Endothelial cell of umbilical vein (primary cell): ENCODE measurements at regions not wholly inside any gene's neighbourhood (a gene's known extent, or its start where the extent isn't known, plus 50 kb on each side); places are given as distances from the start of the nearest gene placed in this dataset.

Source experiments
- BruUV-seq: library from RNA; stranded (reverse); fragments of 400-500 nt; replicated peaks from 2 replicates; lab custom pipeline; 2021; lab: Mats Ljungman, UMichigan
- CTCF ChIA-PET: fragments of 300-600, 350-600 bp; sonication (Branson Sonifier 250); formaldehyde crosslinking; loops from one replicate; lab custom pipeline; 2021; ENCODE audit warnings: antibody characterized with exemption, inconsistent platforms; lab: Charles Lee
- POLR2A ChIA-PET: fragments of 300-600, 350-600 bp; sonication (Branson Sonifier 250); formaldehyde crosslinking; loops from one replicate; lab custom pipeline; 2021; ENCODE audit warnings: antibody characterized with exemption, inconsistent platforms; lab: Charles Lee
- DNase-seq: peaks from one replicate; pipeline ENCODE4 v3.0.0-alpha.2; 2011; ENCODE audit warnings: low read depth, low spot score
- FAIRE-seq: peaks from 2 replicates; lab custom pipeline; 2011; peaks lifted over from hg19 to GRCh38; lab: Jason Lieb, UNC
- H2AFZ ChIP-seq: 2 replicates; pipeline ENCODE4 v1.6.0; 2012; ENCODE audit warnings: low read depth, low read length, control low read depth, inconsistent platforms
- H3K27ac ChIP-seq: 2 replicates; pipeline ENCODE4 v1.5.1; 2011; ENCODE audit warnings: low read depth, mild to moderate bottlenecking, control low read depth, low read length, moderate library complexity; ENCODE audit not compliant: insufficient read depth
- H3K27me3 ChIP-seq, 2 experiments: 2 replicates each; pipeline versions ENCODE4 v1.6.0 to v1.6.1; 2011; ENCODE audit warnings: low read length in 2 of 2, mixed read lengths in 1 of 2; ENCODE audit not compliant: control insufficient read depth in 2 of 2, insufficient read depth in 2 of 2
- H3K36me3 ChIP-seq, 2 experiments: 2 replicates in 1 of 2; 3 replicates in 1 of 2; pipeline ENCODE4 v1.5.1; 2011; ENCODE audit warnings: low read length in 2 of 2, mild to moderate bottlenecking in 1 of 2, moderate library complexity in 1 of 2; ENCODE audit not compliant: control insufficient read depth in 2 of 2, insufficient read depth in 2 of 2; ENCODE audit errors: extremely low read depth in 1 of 2
- H3K4me1 ChIP-seq: 3 replicates; pipeline ENCODE4 v1.5.1; 2011; ENCODE audit warnings: mild to moderate bottlenecking, low read length; ENCODE audit not compliant: control insufficient read depth, insufficient read depth; ENCODE audit errors: extremely low read depth
- H3K4me2 ChIP-seq: 2 replicates; pipeline ENCODE4 v1.6.1; 2011; ENCODE audit warnings: low read length, control low read depth, mixed read lengths; ENCODE audit not compliant: insufficient read depth
- H3K4me3 ChIP-seq, 3 experiments: fragments of 200-600 bp in 1 of 3; sonication (generic), shearing (Covaris generic) in 1 of 3; replicated peaks in 1 of 3; 2 replicates each; pipeline ENCODE4 v1.5.1; 2011 to 2016; ENCODE audit warnings: control low read depth in 3 of 3, low read length in 3 of 3, mild to moderate bottlenecking in 2 of 3, inconsistent platforms in 1 of 3, low read depth in 1 of 3, moderate library complexity in 1 of 3; ENCODE audit not compliant: insufficient read depth in 1 of 3
- H3K79me2 ChIP-seq: 2 replicates; pipeline ENCODE4 v1.6.0; 2012; ENCODE audit warnings: low read length, inconsistent platforms; ENCODE audit not compliant: control insufficient read depth, insufficient read depth
- H3K9ac ChIP-seq: replicated peaks from 2 replicates; pipeline ENCODE3; 2011; ENCODE audit warnings: low read length, control low read depth; ENCODE audit not compliant: insufficient read depth; ENCODE audit errors: extremely low read depth
- H3K9me1 ChIP-seq: replicated peaks from 3 replicates; pipeline ENCODE4 v1.6.0; 2011; ENCODE audit warnings: mild to moderate bottlenecking, low read length; ENCODE audit not compliant: control insufficient read depth, insufficient read depth; ENCODE audit errors: extremely low read depth
- H3K9me3 ChIP-seq: replicated peaks from 2 replicates; pipeline ENCODE4 v1.5.1; 2012; ENCODE audit warnings: low read length, inconsistent platforms; ENCODE audit not compliant: control insufficient read depth, insufficient read depth
- H4K20me1 ChIP-seq: replicated peaks from 2 replicates; pipeline ENCODE3; 2011; ENCODE audit warnings: mild to moderate bottlenecking, low read length; ENCODE audit not compliant: control insufficient read depth, insufficient read depth; ENCODE audit errors: extremely low read depth
- CTCF ChIP-seq, 2 donors: IDR thresholded peaks; 1 replicate in 1 of 2; 2 replicates in 1 of 2; pipeline ENCODE4 v1.5.1; 2011; ENCODE audit warnings: low read length in 2 of 2, mild to moderate bottlenecking in 2 of 2, moderate library complexity in 2 of 2, control low read depth in 1 of 2, inconsistent platforms in 1 of 2, low read depth in 1 of 2; ENCODE audit not compliant: insufficient read depth in 1 of 2; ENCODE audit errors: extremely low read depth in 1 of 2
- EZH2 ChIP-seq: IDR thresholded peaks from 2 replicates; pipeline ENCODE4 v1.6.1; 2012; ENCODE audit warnings: borderline replicate concordance, low read depth, mild to moderate bottlenecking, moderate library complexity, low read length, inconsistent platforms; ENCODE audit not compliant: severe bottlenecking
- FOS ChIP-seq: IDR thresholded peaks from 2 replicates; pipeline ENCODE4 v1.6.1; 2011; ENCODE audit warnings: mild to moderate bottlenecking, low read length, moderate library complexity, borderline replicate concordance; ENCODE audit not compliant: insufficient read depth
- GATA2 ChIP-seq: IDR thresholded peaks from 2 replicates; pipeline ENCODE4 v1.7.0; 2011; ENCODE audit warnings: low read depth, mild to moderate bottlenecking, moderate library complexity, mixed read lengths, low read length; ENCODE audit not compliant: insufficient read length, insufficient read depth
- JUN ChIP-seq: IDR thresholded peaks from 2 replicates; pipeline ENCODE4 v1.6.1; 2011; ENCODE audit warnings: borderline replicate concordance, low read depth; ENCODE audit not compliant: insufficient read length, insufficient read depth
- MAX ChIP-seq: IDR thresholded peaks from 2 replicates; pipeline ENCODE4 v1.6.1; 2011; ENCODE audit not compliant: insufficient read depth, insufficient read length
- MYC ChIP-seq: IDR thresholded peaks from one replicate; pipeline ENCODE4 v1.6.1; 2011; ENCODE audit warnings: mild to moderate bottlenecking, low read depth, low read length
- POLR2A ChIP-seq: IDR thresholded peaks from 2 replicates; pipeline ENCODE4 v1.6.1; 2012; ENCODE audit warnings: low read depth, mild to moderate bottlenecking, control low read depth, low read length
- POLR2AphosphoS5 ChIP-seq: IDR thresholded peaks from 2 replicates; pipeline ENCODE4 v1.6.1; 2012; ENCODE audit warnings: low read depth, mild to moderate bottlenecking, control low read depth, low read length, moderate library complexity; ENCODE audit not compliant: insufficient read depth
- dilution Hi-C: fragments of 300-500 bp; cut with MboI; formaldehyde crosslinking; loops from one replicate; pipeline ENCODE4 v1.15.0; 2019; ENCODE audit warnings: low sequenced_read_pairs; ENCODE audit not compliant: extremely low pct_ligation_motif_present
- intact Hi-C: fragments of 100-400 bp; cut with micrococcal nuclease; formaldehyde crosslinking; loops from one replicate; pipeline ENCODE4 v1.10.0; 2022

- ChIA-PET CTCF (no interaction called here), POLR2A (no interaction called here)
- Histone ChIP-seq H3K9me3 (peaks cover 2% of the 10 kb centered on the region), H3K4me3 (no peak overlapping the region), H3K36me3 (no peaks in the 10 kb centered on the region), H3K27ac (no peak overlapping the region), H3K27me3 (no peaks in the 10 kb centered on the region), H3K79me2 (no peaks in the 10 kb centered on the region), H2AFZ (no peak overlapping the region), H3K4me1 (no peaks in the 10 kb centered on the region), H4K20me1 (no peaks in the 10 kb centered on the region), H3K4me2 (no peak overlapping the region), H3K9me1 (no peaks in the 10 kb centered on the region), H3K9ac (no peak overlapping the region)
- intact Hi-C loops: no loop called here
- TF ChIP-seq MYC: no peak
- no peak for TF ChIP-seq GATA2
- no peak for TF ChIP-seq FOS
- TF ChIP-seq CTCF (IDR thresholded peaks at IDR 0.05; ENCODE audit: extremely low read depth in 1 of 2, insufficient read depth in 1 of 2, low read depth in 1 of 2, low read length in 2 of 2): no peak
- no peak for TF ChIP-seq POLR2A
- TF ChIP-seq POLR2AphosphoS5: no peak
- TF ChIP-seq JUN: no peak
- TF ChIP-seq MAX: no peak
- no peak for TF ChIP-seq EZH2
- FAIRE-seq (no peak), DNase-seq (no peak)
- dilution Hi-C loops: no loop called here
- no TSS peak for BruUV-seq
These were observed 431.2 kb upstream of the GYPC start for GRCh38 chr2:126224776-126225175.
